ENCODE measurements at regions not wholly inside any gene's neighbourhood (a gene's known extent, or its start where the extent isn't known, plus 50 kb on each side); places are given as distances from the start of the nearest gene placed in this dataset.

DNA sequence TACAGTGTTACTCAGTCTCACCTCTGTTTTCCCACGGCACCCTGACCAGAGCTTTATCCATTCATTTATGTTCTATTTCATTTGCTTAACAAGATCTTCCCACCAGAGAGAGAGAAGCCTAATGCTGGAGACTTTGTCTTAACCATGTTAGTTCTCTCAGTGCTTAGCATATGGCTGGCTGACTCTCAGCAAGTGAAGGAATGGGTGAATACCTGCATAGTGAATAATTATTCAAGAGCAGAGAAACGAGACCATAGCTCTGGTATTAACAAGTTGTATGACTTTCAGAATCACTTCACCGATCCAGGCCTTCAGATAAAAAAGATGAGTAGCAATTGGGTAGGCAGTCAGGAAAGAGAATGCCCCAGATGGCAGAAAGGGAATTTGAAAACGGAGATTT, 686.3 kb downstream of the LIG4 start:
- Histone ChIP-seq H3K9ac (ENCODE audit: extremely low read depth, low read length, poor library complexity, severe bottlenecking) (no peak overlapping the region), H3K4me1 (ENCODE audit: control insufficient read depth, insufficient read depth, low read length) (no peaks in the 10 kb centered on the region), H3K27ac (ENCODE audit: low read depth, low read length) (no peak overlapping the region), H3K36me3 (ENCODE audit: control insufficient read depth, insufficient read depth, low read length) (no peaks in the 10 kb centered on the region), H3K4me3 (ENCODE audit: low read length) (no peak overlapping the region), H3K27me3 (ENCODE audit: control insufficient read depth, insufficient read depth, low read length, poor library complexity, severe bottlenecking) (no peaks in the 10 kb centered on the region), H3K9me3 (ENCODE audit: control insufficient read depth, low read length) (no peaks in the 10 kb centered on the region)
- DNase-seq: no peak
- TF ChIP-seq, protein P1, sequence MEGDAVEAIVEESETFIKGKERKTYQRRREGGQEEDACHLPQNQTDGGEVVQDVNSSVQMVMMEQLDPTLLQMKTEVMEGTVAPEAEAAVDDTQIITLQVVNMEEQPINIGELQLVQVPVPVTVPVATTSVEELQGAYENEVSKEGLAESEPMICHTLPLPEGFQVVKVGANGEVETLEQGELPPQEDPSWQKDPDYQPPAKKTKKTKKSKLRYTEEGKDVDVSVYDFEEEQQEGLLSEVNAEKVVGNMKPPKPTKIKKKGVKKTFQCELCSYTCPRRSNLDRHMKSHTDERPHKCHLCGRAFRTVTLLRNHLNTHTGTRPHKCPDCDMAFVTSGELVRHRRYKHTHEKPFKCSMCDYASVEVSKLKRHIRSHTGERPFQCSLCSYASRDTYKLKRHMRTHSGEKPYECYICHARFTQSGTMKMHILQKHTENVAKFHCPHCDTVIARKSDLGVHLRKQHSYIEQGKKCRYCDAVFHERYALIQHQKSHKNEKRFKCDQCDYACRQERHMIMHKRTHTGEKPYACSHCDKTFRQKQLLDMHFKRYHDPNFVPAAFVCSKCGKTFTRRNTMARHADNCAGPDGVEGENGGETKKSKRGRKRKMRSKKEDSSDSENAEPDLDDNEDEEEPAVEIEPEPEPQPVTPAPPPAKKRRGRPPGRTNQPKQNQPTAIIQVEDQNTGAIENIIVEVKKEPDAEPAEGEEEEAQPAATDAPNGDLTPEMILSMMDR (conservative IDR thresholded peaks at IDR 0.05): no peak
- Mint-ChIP-seq H3K27me3 (ENCODE audit: insufficient read depth) (no peaks in the 10 kb centered on the region), H3K4me3 (no peak overlapping the region), H3K27ac (no peak overlapping the region), H3K36me3 (ENCODE audit: low read depth) (no peaks in the 10 kb centered on the region), H3K9me3 (no peaks in the 10 kb centered on the region), H3K4me1 (peaks cover 6% of the 10 kb centered on the region)
- 71 to 76% methylated on average over 3 to 4 of the region's 4 CpGs for WGBS, 2 experiments (ENCODE audit: insufficient coverage in 1 of 2, insufficient read length in 1 of 2)

DNA sequence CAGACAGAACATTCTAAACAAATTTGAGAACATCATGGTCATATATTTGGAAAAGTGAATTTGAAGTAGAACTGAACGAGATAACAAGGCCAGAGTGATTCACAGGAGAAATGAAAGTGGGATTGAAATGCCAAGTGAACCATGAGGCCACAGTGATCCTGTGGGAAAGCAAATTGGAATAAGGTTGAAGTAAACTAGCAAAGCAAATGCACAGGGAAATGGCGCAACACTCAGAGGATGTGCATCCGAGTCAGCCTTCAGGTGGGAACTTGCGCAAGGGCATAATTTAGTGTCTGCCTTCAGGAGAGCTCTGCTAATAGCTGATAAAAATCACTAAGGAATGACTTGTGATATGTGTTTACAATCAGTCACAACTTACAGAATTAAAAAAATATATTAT, 696.6 kb downstream of the LIG4 start:
- H3K9me3 Mint-ChIP-seq: no peaks in the 10 kb centered on the region
- no peak overlapping the region for H3K27ac ChIP-seq (ENCODE audit: low read depth, low read length)
- DNase-seq: no peak
- H3K4me3 ChIP-seq (ENCODE audit: low read length): no peak overlapping the region
- no peaks in the 10 kb centered on the region for H3K27me3 ChIP-seq (ENCODE audit: control insufficient read depth, insufficient read depth, low read length, poor library complexity, severe bottlenecking)
- no peaks in the 10 kb centered on the region for H3K36me3 Mint-ChIP-seq (ENCODE audit: low read depth)
- WGBS, 2 experiments (ENCODE audit: insufficient coverage in 1 of 2, insufficient read length in 1 of 2): 92 to 93% methylated on average over 3 to 4 of the region's 4 CpGs
- H3K27ac Mint-ChIP-seq: no peak overlapping the region
- H3K9ac ChIP-seq (ENCODE audit: extremely low read depth, low read length, poor library complexity, severe bottlenecking): no peak overlapping the region
- TF ChIP-seq, protein P1 (conservative IDR thresholded peaks at IDR 0.05): no peak
- H3K9me3 ChIP-seq (ENCODE audit: control insufficient read depth, low read length): no peaks in the 10 kb centered on the region
- H3K4me1 ChIP-seq (ENCODE audit: control insufficient read depth, insufficient read depth, low read length): no peaks in the 10 kb centered on the region
- no peaks in the 10 kb centered on the region for H3K4me1 Mint-ChIP-seq
- no peak overlapping the region for H3K4me3 Mint-ChIP-seq
- no peaks in the 10 kb centered on the region for H3K27me3 Mint-ChIP-seq (ENCODE audit: insufficient read depth)
- H3K36me3 ChIP-seq (ENCODE audit: control insufficient read depth, insufficient read depth, low read length): no peaks in the 10 kb centered on the region

DNA sequence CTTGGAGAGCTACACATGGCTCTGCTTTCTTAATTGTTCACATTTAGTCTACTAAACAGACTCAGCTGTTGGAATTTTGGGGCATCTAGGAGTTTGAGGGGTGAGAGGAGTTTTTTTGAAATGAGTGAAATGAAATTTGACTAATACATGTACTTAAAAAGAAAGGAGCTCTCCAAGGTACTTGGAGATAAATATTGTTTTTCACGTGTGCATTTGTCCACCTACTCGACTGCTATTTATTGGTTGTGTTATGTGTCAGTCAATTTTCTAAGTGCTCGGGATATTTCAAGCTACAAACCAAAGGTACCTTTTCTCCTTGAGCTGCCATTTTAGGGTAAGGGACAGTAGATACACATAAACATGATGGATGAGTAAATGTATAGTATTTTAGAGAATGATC, 697.0 kb downstream of the LIG4 start:
- Mint-ChIP-seq H3K36me3 (ENCODE audit: low read depth) (no peaks in the 10 kb centered on the region), H3K27me3 (ENCODE audit: insufficient read depth) (no peaks in the 10 kb centered on the region), H3K9me3 (no peaks in the 10 kb centered on the region), H3K27ac (no peak overlapping the region), H3K4me1 (no peaks in the 10 kb centered on the region), H3K4me3 (no peak overlapping the region)
- Histone ChIP-seq H3K9ac (ENCODE audit: extremely low read depth, low read length, poor library complexity, severe bottlenecking) (no peak overlapping the region), H3K36me3 (ENCODE audit: control insufficient read depth, insufficient read depth, low read length) (no peaks in the 10 kb centered on the region), H3K4me3 (ENCODE audit: low read length) (no peak overlapping the region), H3K9me3 (ENCODE audit: control insufficient read depth, low read length) (no peaks in the 10 kb centered on the region), H3K4me1 (ENCODE audit: control insufficient read depth, insufficient read depth, low read length) (no peaks in the 10 kb centered on the region), H3K27me3 (ENCODE audit: control insufficient read depth, insufficient read depth, low read length, poor library complexity, severe bottlenecking) (no peaks in the 10 kb centered on the region), H3K27ac (ENCODE audit: low read depth, low read length) (no peak overlapping the region)
- no peak for DNase-seq
- TF ChIP-seq, protein P1 (conservative IDR thresholded peaks at IDR 0.05): no peak
- 90 to 98% methylated on average over 2 to 3 of the region's 3 CpGs for WGBS, 2 experiments (ENCODE audit: insufficient coverage in 1 of 2, insufficient read length in 1 of 2)
